ENCODE measurements at regions not wholly inside any gene's neighbourhood (a gene's known extent, or its start where the extent isn't known, plus 50 kb on each side); places are given as distances from the start of the nearest gene placed in this dataset.

DNA sequence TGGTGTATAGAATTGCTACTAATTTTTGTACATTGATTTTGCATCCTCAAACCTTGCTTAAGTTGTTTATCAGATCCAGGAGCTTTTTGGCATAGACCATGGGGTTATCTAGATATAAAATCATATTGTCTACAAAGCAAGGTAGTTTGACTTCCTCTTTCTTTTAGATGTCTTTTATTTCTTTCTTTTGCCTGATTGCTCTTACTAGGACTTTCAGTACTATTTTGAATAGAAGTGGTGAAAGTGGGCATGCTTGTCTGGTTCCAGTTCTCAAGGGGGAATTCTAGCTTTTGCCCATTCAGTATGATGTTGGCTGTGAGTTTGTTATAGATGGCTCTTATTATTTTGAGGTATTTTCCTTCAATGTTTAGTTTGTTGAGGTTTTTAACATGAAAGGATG lies 187.9 kb upstream of the LCORL start:
- TF ChIP-seq POLR2AphosphoS5 (IDR thresholded peaks at IDR 0.05) (no peak), POLR2A (IDR thresholded peaks at IDR 0.05) (no peak), EP300 (IDR thresholded peaks at IDR 0.05; ENCODE audit: low read depth) (no peak)
- TF ChIP-seq, protein P1, sequence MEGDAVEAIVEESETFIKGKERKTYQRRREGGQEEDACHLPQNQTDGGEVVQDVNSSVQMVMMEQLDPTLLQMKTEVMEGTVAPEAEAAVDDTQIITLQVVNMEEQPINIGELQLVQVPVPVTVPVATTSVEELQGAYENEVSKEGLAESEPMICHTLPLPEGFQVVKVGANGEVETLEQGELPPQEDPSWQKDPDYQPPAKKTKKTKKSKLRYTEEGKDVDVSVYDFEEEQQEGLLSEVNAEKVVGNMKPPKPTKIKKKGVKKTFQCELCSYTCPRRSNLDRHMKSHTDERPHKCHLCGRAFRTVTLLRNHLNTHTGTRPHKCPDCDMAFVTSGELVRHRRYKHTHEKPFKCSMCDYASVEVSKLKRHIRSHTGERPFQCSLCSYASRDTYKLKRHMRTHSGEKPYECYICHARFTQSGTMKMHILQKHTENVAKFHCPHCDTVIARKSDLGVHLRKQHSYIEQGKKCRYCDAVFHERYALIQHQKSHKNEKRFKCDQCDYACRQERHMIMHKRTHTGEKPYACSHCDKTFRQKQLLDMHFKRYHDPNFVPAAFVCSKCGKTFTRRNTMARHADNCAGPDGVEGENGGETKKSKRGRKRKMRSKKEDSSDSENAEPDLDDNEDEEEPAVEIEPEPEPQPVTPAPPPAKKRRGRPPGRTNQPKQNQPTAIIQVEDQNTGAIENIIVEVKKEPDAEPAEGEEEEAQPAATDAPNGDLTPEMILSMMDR (IDR thresholded peaks at IDR 0.05): no peak

All from transverse colon (tissue), 4 donors.